A549 (cell line): ENCODE measurements at regions not wholly inside any gene's neighbourhood (a gene's known extent, or its start where the extent isn't known, plus 50 kb on each side); places are given as distances from the start of the nearest gene placed in this dataset.
A peak's percentile ranks its signal among the peaks of the same experiment; 100 is the strongest.

Experiments used
- ATAC-seq, 2 experiments: fragments of 200-7000 bp in 1 of 2; fragments of >200 bp in 1 of 2; cut with Nextera tagmentation in 1 of 2; cut with Tn5 transposase in 1 of 2; 3 replicates each; pipeline versions ENCODE4 v1.8.0 to v1.9.1; 2018 to 2020; ENCODE audit warnings: mild to moderate bottlenecking in 1 of 2, moderate library complexity in 1 of 2
- CTCF ChIA-PET: fragments of 300-600 bp; sonication (Branson Sonifier 250); formaldehyde crosslinking; extraction: SDS; loops from one replicate; lab custom pipeline; 2021; ENCODE audit warnings: antibody characterized with exemption, inconsistent platforms; lab: Yijun Ruan, JAX
- POLR2A ChIA-PET: fragments of 350-600 bp; formaldehyde crosslinking; extraction: SDS; loops from one replicate; lab custom pipeline; 2021; ENCODE audit warnings: antibody characterized with exemption, inconsistent platforms; lab: Yijun Ruan, JAX
- DNase-seq, 2 experiments: peaks; one replicate each; pipeline versions ENCODE4 v3.0.0 to v3.0.0-alpha.2; 2011 to 2016; ENCODE audit warnings: low read depth in 1 of 2, low spot score in 1 of 2
- FAIRE-seq: peaks from 2 replicates; lab custom pipeline; 2011; peaks lifted over from hg19 to GRCh38; lab: Jason Lieb, UNC
- H3K27ac ChIP-seq, 2 experiments: fragments of >200 bp; sonication (Bioruptor Twin); formaldehyde crosslinking; 3 replicates each; pipeline ENCODE4 v1.5.1; 2016 to 2017
- H3K4me1 ChIP-seq: fragments of >200 bp; sonication (Bioruptor Twin); formaldehyde crosslinking; 3 replicates; pipeline ENCODE4 v1.6.1; 2016
- H3K4me2 ChIP-seq: fragments of >200 bp; sonication (Bioruptor Twin); formaldehyde crosslinking; 3 replicates; pipeline ENCODE4 v1.6.1; 2016
- H3K4me3 ChIP-seq: fragments of >200 bp; sonication (Bioruptor Twin); formaldehyde crosslinking; 3 replicates; pipeline ENCODE4 v1.5.1; 2016
- H3K9me3 ChIP-seq: fragments of >200 bp; sonication (Bioruptor Twin); formaldehyde crosslinking; 3 replicates; pipeline ENCODE4 v1.6.1; 2016
- CBX8 ChIP-seq: fragments of 200-600 bp; sonication (generic); IDR thresholded peaks from 2 replicates; pipeline ENCODE4 v1.6.1; 2016
- CEBPB ChIP-seq, 2 experiments: fragments of >200 bp in 1 of 2; sonication (Bioruptor Twin) in 1 of 2; formaldehyde crosslinking in 1 of 2; IDR thresholded peaks; 2 replicates each; pipeline ENCODE4 v1.6.1; 2012 to 2016
- CHD2 ChIP-seq: fragments of 150-350 bp; IDR thresholded peaks from 2 replicates; pipeline ENCODE4 v1.6.1; 2014; ENCODE audit warnings: low read length; ENCODE audit not compliant: partially characterized antibody
- EP300 ChIP-seq, 2 experiments: fragments of >200 bp; sonication (Bioruptor Twin); formaldehyde crosslinking; IDR thresholded peaks; 2 replicates in 1 of 2; 3 replicates in 1 of 2; pipeline ENCODE4 v1.6.1; 2016 to 2017
- FOSB ChIP-seq: fragments of 250-450 bp; sonication (Bioruptor Pico); IDR thresholded peaks from 2 replicates; pipeline ENCODE4 v1.5.0; 2020; ENCODE audit warnings: mild to moderate bottlenecking, moderate library complexity
- FOSL2 ChIP-seq, 2 experiments: fragments of 450-650 bp in 1 of 2; fragments of >200 bp in 1 of 2; sonication (Bioruptor Twin) in 1 of 2; formaldehyde crosslinking; IDR thresholded peaks; 2 replicates each; pipeline versions ENCODE4 v1.5.0 to v1.6.1; 2016 to 2020; ENCODE audit warnings: mild to moderate bottlenecking in 1 of 2, moderate library complexity in 1 of 2
- HEYL ChIP-seq: fragments of 250-450 bp; sonication (Bioruptor Pico); IDR thresholded peaks from 2 replicates; pipeline ENCODE4 v1.8.0; 2021; ENCODE audit warnings: mild to moderate bottlenecking, moderate library complexity
- MAFK ChIP-seq: fragments of 450-650 bp; IDR thresholded peaks from 2 replicates; pipeline ENCODE4 v1.6.1; 2014; ENCODE audit not compliant: partially characterized antibody
- NFE2L2 ChIP-seq: fragments of 150-350 bp; conservative IDR thresholded peaks from 2 replicates; pipeline ENCODE4 v1.6.1; 2014; ENCODE audit warnings: low read length
- RAD21 ChIP-seq, 2 experiments: fragments of >200 bp in 1 of 2; sonication (Bioruptor Twin) in 1 of 2; formaldehyde crosslinking in 1 of 2; IDR thresholded peaks in 1 of 2; conservative IDR thresholded peaks in 1 of 2; 2 replicates in 1 of 2; 3 replicates in 1 of 2; pipeline ENCODE4 v1.6.1; 2012 to 2018; ENCODE audit warnings: inconsistent platforms in 1 of 2
- RFX5 ChIP-seq: fragments of 450-650 bp; IDR thresholded peaks from 2 replicates; pipeline ENCODE4 v1.7.1; 2014; ENCODE audit warnings: antibody characterized with exemption, mild to moderate bottlenecking, moderate library complexity
- ZFP36 ChIP-seq: fragments of 450-650 bp; IDR thresholded peaks from 2 replicates; pipeline ENCODE4 v1.6.1; 2014; ENCODE audit warnings: borderline replicate concordance; ENCODE audit not compliant: partially characterized antibody
- ZNF302 ChIP-seq: fragments of 250-450 bp; sonication (Bioruptor Pico); IDR thresholded peaks from 2 replicates; pipeline ENCODE4 v1.9.0; 2021; ENCODE audit warnings: inconsistent platforms, mild to moderate bottlenecking, moderate library complexity
- ZSCAN20 ChIP-seq: fragments of 250-450 bp; sonication (Bioruptor Pico); IDR thresholded peaks from 2 replicates; pipeline ENCODE4 v1.8.0; 2022; ENCODE audit warnings: mild to moderate bottlenecking, moderate library complexity
- WGBS: methylation state at CpG from one replicate; pipeline ENCODE4 v1.1.6; 2017; ENCODE audit errors: missing lambda C conversion rate; 5-methylcytosine and 5-hydroxymethylcytosine counted together
- TF ChIP-seq, protein P1 (sequence below): fragments of 200-600 bp; sonication (generic); IDR thresholded peaks from 2 replicates; pipeline ENCODE4 v1.6.1; 2016; ENCODE audit warnings: antibody characterized with exemption, mild to moderate bottlenecking, moderate library complexity
- TF ChIP-seq, protein P2 (sequence below): fragments of >200 bp; sonication (Bioruptor Twin); formaldehyde crosslinking; IDR thresholded peaks from 3 replicates; pipeline ENCODE4 v1.5.1; 2016
- TF ChIP-seq, protein P3 (sequence below): fragments of >200 bp; sonication (Bioruptor Twin); formaldehyde crosslinking; IDR thresholded peaks from 3 replicates; pipeline ENCODE4 v1.6.1; 2016
- TF ChIP-seq, protein P4 (sequence below): IDR thresholded peaks from 2 replicates; pipeline ENCODE4 v1.6.1; 2012
- TF ChIP-seq, protein P5 (sequence below): IDR thresholded peaks from 2 replicates; pipeline ENCODE4 v1.6.1; 2012

DNA sequence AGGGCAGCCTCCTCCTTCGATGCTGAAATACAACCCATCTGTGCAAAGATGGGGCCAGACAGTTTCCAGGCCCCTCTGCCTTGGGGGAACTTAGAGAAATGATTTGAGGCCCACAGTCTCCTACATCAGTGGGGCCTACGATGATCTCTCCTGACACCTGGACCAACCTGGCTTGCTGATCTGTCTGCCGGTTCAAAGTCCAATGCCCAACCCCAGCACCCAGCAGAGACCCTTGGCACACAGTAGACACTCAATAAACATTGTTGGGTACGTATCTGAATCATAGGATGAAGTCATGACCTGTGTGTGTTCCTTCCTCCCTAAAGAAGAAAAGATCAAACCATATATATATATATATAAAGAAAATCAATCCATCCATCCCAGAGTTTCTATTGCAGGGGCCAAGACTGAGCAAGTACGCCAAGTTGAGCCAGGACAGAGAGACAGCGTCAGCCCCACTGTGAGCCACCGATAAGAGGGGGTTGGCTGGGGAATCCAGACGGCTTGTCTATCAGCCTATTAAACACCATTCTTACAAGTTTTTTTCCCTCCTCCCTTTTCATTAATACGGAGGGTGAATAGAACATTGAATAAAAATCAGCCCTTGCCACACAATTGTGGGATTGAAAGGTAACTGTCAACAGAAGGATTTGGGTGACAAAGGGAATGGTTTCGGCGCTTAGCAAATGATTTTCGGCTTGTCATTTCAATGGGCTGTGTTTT is 244.1 kb downstream of the MN1 start:
- Histone ChIP-seq H3K4me1 (peaks cover 13% of the 10 kb centered on the region; the same call in 2 of the 3 replicates), H3K4me2 (peak overlapping the region; percentile 52), H3K27ac (peak overlapping the region; percentile 48 to 58; a peak in 4 of 6 replicates), H3K9me3 (peaks cover 3% of the 10 kb centered on the region; the same call in 1 of the 3 replicates), H3K4me3 (no peak overlapping the region)
- ATAC-seq (peak in 1 of 2 experiments; percentile 38; a peak in 3 of 6 replicates), FAIRE-seq (no peak), DNase-seq (peak in 1 of 2 experiments; percentile 24)
- ChIA-PET CTCF (no interaction called here), POLR2A (no interaction called here)
- WGBS, result 64% methylated on average over 12 of the region's 12 CpGs
- TF ChIP-seq, protein P1, sequence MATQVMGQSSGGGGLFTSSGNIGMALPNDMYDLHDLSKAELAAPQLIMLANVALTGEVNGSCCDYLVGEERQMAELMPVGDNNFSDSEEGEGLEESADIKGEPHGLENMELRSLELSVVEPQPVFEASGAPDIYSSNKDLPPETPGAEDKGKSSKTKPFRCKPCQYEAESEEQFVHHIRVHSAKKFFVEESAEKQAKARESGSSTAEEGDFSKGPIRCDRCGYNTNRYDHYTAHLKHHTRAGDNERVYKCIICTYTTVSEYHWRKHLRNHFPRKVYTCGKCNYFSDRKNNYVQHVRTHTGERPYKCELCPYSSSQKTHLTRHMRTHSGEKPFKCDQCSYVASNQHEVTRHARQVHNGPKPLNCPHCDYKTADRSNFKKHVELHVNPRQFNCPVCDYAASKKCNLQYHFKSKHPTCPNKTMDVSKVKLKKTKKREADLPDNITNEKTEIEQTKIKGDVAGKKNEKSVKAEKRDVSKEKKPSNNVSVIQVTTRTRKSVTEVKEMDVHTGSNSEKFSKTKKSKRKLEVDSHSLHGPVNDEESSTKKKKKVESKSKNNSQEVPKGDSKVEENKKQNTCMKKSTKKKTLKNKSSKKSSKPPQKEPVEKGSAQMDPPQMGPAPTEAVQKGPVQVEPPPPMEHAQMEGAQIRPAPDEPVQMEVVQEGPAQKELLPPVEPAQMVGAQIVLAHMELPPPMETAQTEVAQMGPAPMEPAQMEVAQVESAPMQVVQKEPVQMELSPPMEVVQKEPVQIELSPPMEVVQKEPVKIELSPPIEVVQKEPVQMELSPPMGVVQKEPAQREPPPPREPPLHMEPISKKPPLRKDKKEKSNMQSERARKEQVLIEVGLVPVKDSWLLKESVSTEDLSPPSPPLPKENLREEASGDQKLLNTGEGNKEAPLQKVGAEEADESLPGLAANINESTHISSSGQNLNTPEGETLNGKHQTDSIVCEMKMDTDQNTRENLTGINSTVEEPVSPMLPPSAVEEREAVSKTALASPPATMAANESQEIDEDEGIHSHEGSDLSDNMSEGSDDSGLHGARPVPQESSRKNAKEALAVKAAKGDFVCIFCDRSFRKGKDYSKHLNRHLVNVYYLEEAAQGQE, result no peak
- TF ChIP-seq ZSCAN20 (CRISPR knock-in tag) (no peak), FOSL2 (IDR thresholded peaks at IDR 0.05) (no peak), FOSL2 (CRISPR knock-in tag; IDR thresholded peaks at IDR 0.05) (no peak), MAFK (no peak), ZNF302 (CRISPR knock-in tag) (no peak), RAD21 (conservative IDR thresholded peaks at IDR 0.05 in 1 of 2, IDR thresholded peaks at IDR 0.05 in 1 of 2) (no peak), HEYL (CRISPR knock-in tag) (no peak), NFE2L2 (no peak)
- TF ChIP-seq, protein P2, sequence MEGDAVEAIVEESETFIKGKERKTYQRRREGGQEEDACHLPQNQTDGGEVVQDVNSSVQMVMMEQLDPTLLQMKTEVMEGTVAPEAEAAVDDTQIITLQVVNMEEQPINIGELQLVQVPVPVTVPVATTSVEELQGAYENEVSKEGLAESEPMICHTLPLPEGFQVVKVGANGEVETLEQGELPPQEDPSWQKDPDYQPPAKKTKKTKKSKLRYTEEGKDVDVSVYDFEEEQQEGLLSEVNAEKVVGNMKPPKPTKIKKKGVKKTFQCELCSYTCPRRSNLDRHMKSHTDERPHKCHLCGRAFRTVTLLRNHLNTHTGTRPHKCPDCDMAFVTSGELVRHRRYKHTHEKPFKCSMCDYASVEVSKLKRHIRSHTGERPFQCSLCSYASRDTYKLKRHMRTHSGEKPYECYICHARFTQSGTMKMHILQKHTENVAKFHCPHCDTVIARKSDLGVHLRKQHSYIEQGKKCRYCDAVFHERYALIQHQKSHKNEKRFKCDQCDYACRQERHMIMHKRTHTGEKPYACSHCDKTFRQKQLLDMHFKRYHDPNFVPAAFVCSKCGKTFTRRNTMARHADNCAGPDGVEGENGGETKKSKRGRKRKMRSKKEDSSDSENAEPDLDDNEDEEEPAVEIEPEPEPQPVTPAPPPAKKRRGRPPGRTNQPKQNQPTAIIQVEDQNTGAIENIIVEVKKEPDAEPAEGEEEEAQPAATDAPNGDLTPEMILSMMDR, result no peak
- TF ChIP-seq, protein P3, sequence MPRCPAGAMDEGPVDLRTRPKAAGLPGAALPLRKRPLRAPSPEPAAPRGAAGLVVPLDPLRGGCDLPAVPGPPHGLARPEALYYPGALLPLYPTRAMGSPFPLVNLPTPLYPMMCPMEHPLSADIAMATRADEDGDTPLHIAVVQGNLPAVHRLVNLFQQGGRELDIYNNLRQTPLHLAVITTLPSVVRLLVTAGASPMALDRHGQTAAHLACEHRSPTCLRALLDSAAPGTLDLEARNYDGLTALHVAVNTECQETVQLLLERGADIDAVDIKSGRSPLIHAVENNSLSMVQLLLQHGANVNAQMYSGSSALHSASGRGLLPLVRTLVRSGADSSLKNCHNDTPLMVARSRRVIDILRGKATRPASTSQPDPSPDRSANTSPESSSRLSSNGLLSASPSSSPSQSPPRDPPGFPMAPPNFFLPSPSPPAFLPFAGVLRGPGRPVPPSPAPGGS, result no peak
- TF ChIP-seq, protein P4, sequence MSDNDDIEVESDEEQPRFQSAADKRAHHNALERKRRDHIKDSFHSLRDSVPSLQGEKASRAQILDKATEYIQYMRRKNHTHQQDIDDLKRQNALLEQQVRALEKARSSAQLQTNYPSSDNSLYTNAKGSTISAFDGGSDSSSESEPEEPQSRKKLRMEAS, result no peak
- TF ChIP-seq, protein P5, sequence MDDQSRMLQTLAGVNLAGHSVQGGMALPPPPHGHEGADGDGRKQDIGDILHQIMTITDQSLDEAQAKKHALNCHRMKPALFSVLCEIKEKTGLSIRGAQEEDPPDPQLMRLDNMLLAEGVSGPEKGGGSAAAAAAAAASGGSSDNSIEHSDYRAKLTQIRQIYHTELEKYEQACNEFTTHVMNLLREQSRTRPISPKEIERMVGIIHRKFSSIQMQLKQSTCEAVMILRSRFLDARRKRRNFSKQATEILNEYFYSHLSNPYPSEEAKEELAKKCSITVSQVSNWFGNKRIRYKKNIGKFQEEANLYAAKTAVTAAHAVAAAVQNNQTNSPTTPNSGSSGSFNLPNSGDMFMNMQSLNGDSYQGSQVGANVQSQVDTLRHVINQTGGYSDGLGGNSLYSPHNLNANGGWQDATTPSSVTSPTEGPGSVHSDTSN, result no peak

DNA sequence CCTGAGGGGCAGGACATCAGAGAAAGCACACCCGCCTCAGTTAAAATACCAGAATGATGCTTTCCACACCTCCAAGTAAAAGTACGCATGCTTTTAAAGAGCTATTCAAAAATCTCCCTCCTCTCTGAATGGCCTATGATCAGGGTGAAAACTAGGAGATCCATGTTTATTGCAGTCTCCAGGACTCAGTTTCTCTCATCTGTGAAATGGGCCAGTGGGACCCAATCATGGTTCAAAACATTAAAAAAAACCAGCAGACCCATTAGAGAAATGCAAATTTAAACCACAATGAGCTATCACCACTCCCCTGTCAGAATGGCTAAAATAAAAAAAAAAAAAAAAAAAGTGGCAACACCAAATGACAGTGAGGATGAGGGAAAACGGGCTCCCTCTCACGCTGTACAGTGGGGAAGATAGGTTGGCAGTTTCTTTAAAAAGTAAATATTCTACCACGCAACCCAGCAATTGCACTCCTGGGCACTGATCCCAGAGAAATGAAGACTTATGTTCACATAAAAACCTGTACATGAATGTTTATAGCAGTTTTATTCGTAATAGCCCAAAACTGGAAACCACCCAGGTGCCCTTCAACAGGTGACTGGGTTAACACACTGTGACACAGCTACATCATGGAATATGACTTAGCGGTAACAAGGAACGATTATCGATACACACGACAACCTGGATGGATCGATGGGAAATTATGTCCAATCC is 242.7 kb downstream of the MN1 start:
- no peak overlapping the region for H3K27ac ChIP-seq
- H3K4me2 ChIP-seq, result no peak overlapping the region
- ATAC-seq, result no peak
- H3K9me3 ChIP-seq, result no peaks in the 10 kb centered on the region
- FAIRE-seq, result no peak
- CTCF ChIA-PET, result interaction anchor here (1.4 kb wide), 1 partner anchor 8 kb away, joined by 5 read pairs; no protein-coding TSS in a partner anchor
- no peak for DNase-seq
- POLR2A ChIA-PET, result no interaction called here
- WGBS, result 86% methylated on average over 11 of the region's 11 CpGs
- no peak overlapping the region for H3K4me3 ChIP-seq
- H3K4me1 ChIP-seq, result peaks cover 13% of the 10 kb centered on the region; the same call in 2 of the 3 replicates
- TF ChIP-seq CEBPB (IDR thresholded peaks at IDR 0.05) (no peak), CBX8 (no peak), RFX5 (no peak), FOSB (CRISPR knock-in tag) (no peak), ZFP36 (no peak), CHD2 (no peak), EP300 (IDR thresholded peaks at IDR 0.05) (no peak)
